Breast epithelium (tissue), 4 donors: ENCODE measurements at regions not wholly inside any gene's neighbourhood (a gene's known extent, or its start where the extent isn't known, plus 50 kb on each side); places are given as distances from the start of the nearest gene placed in this dataset.
"Not testable (repeated sequence)": the region's sequence is repeated elsewhere in the genome, so short reads cannot be mapped to it uniquely, and the experiment has no call there.

Experiments
- DNase-seq, 2 donors: peaks; one replicate each; pipeline ENCODE4 v3.0.0-alpha.2; 2019; ENCODE audit warnings: low spot score in 2 of 2
- H3K27ac ChIP-seq, 2 donors: fragments of 200-600 bp; sonication (generic) in 1 of 2; one replicate each; pipeline ENCODE4 v1.5.1; 2016 to 2019; ENCODE audit warnings: mild to moderate bottlenecking in 1 of 2
- H3K27me3 ChIP-seq, 2 donors: fragments of 200-600 bp; sonication (generic) in 1 of 2; one replicate each; pipeline versions ENCODE4 v1.5.1 to v1.6.0; 2017 to 2019; ENCODE audit warnings: control low read depth in 1 of 2, mild to moderate bottlenecking in 1 of 2
- H3K36me3 ChIP-seq: fragments of 200-600 bp; one replicate; pipeline ENCODE4 v1.5.1; 2019
- H3K4me1 ChIP-seq, 2 donors: fragments of 200-600 bp; sonication (generic); one replicate each; pipeline ENCODE4 v1.5.1; 2016 to 2019; ENCODE audit warnings: control low read depth in 1 of 2
- H3K4me3 ChIP-seq, 3 donors: fragments of 200-600 bp; sonication (generic); 1 replicate in 2 of 3; 2 replicates in 1 of 3; pipeline ENCODE4 v1.5.1; 2016 to 2019; ENCODE audit warnings: mild to moderate bottlenecking in 3 of 3, moderate library complexity in 2 of 3
- H3K9me3 ChIP-seq, 2 donors: fragments of 200-600 bp; sonication (generic) in 1 of 2; one replicate each; pipeline ENCODE4 v1.5.1; 2016 to 2019; ENCODE audit warnings: control low read depth in 1 of 2
- CTCF ChIP-seq, 3 donors: fragments of 450-650 bp; IDR thresholded peaks; one replicate each; pipeline ENCODE4 v1.5.1; 2016 to 2017; ENCODE audit warnings: antibody characterized with exemption in 3 of 3, mild to moderate bottlenecking in 3 of 3, moderate library complexity in 3 of 3
- POLR2A ChIP-seq: fragments of 450-650 bp; IDR thresholded peaks from one replicate; pipeline ENCODE4 v1.6.1; 2016; ENCODE audit warnings: antibody characterized with exemption, mild to moderate bottlenecking, moderate library complexity
- POLR2AphosphoS5 ChIP-seq, 3 donors: sonication (generic); formaldehyde crosslinking; IDR thresholded peaks; one replicate each; pipeline ENCODE4 v1.6.1; 2017; ENCODE audit warnings: antibody characterized with exemption in 3 of 3
- intact Hi-C: fragments of 100-400 bp; cut with DNase I; formaldehyde crosslinking; loops from one replicate; pipeline ENCODE4 v1.15.1; 2023; ENCODE audit warnings: low total_unique reads

GRCh38 chr22:44646141-44646540 is 55.9 kb upstream of the PRR5 start:
- H3K27ac ChIP-seq: no peak overlapping the region
- TF ChIP-seq POLR2AphosphoS5 (IDR thresholded peaks at IDR 0.05): no peak
- TF ChIP-seq POLR2A: no peak
- TF ChIP-seq CTCF (IDR thresholded peaks at IDR 0.05): no peak
- intact Hi-C loops: no loop called here
- peaks cover 0 to 5% of the 10 kb centered on the region in 2 donors for H3K9me3 ChIP-seq
- H3K4me3 ChIP-seq: no peak overlapping the region
- H3K4me1 ChIP-seq: peaks cover 0 to 5% of the 10 kb centered on the region in 2 donors
- H3K27me3 ChIP-seq: no peaks in the 10 kb centered on the region
- H3K36me3 ChIP-seq: no peaks in the 10 kb centered on the region
- DNase-seq: no peak

GRCh38 chr22:44645531-44645930 is 56.5 kb upstream of the PRR5 start:
- TF ChIP-seq CTCF (IDR thresholded peaks at IDR 0.05) (no peak), POLR2AphosphoS5 (IDR thresholded peaks at IDR 0.05) (no peak), POLR2A (no peak)
- no peak overlapping the region for H3K4me3 ChIP-seq
- intact Hi-C loops: no loop called here
- H3K36me3 ChIP-seq: no peaks in the 10 kb centered on the region
- H3K9me3 ChIP-seq: peaks cover 0 to 5% of the 10 kb centered on the region in 2 donors
- no peak overlapping the region for H3K27ac ChIP-seq
- H3K4me1 ChIP-seq: peaks cover 0 to 5% of the 10 kb centered on the region in 2 donors
- no peaks in the 10 kb centered on the region for H3K27me3 ChIP-seq
- DNase-seq: no peak

GRCh38 chr22:44645083-44645482 is 56.9 kb upstream of the PRR5 start:
- Histone ChIP-seq H3K4me3 (no peak overlapping the region), H3K4me1 (peaks cover 0 to 5% of the 10 kb centered on the region in 2 donors), H3K27me3 (no peaks in the 10 kb centered on the region), H3K27ac (no peak overlapping the region), H3K9me3 (peaks cover 0 to 5% of the 10 kb centered on the region in 2 donors), H3K36me3 (no peaks in the 10 kb centered on the region)
- TF ChIP-seq POLR2A: no peak
- TF ChIP-seq CTCF (IDR thresholded peaks at IDR 0.05): no peak
- no peak for TF ChIP-seq POLR2AphosphoS5 (IDR thresholded peaks at IDR 0.05)
- intact Hi-C loops: no loop called here
- no peak for DNase-seq

- H3K27ac ChIP-seq, intact Hi-C loops, H3K4me1 ChIP-seq, DNase-seq, H3K27me3 ChIP-seq, H3K4me3 ChIP-seq, H3K36me3 ChIP-seq, H3K9me3 ChIP-seq: not testable (repeated sequence)
Measured at GRCh38 chr22:44643526-44644101, 58.4 kb upstream of the PRR5 start.

GRCh38 chr22:44642096-44642644 is 59.8 kb upstream of the PRR5 start:
- TF ChIP-seq POLR2AphosphoS5 (IDR thresholded peaks at IDR 0.05) (no peak), CTCF (IDR thresholded peaks at IDR 0.05) (no peak), POLR2A (no peak)
- intact Hi-C loops: no loop called here
- H3K27me3 ChIP-seq: no peaks in the 10 kb centered on the region
- H3K27ac ChIP-seq: no peak overlapping the region
- no peaks in the 10 kb centered on the region for H3K36me3 ChIP-seq
- no peak for DNase-seq
- H3K4me1 ChIP-seq: peaks cover 0 to 10% of the 10 kb centered on the region in 2 donors
- H3K4me3 ChIP-seq: no peak overlapping the region
- H3K9me3 ChIP-seq: peaks cover 0 to 5% of the 10 kb centered on the region in 2 donors
